SK-N-SH (cell line): ENCODE measurements at regions not wholly inside any gene's neighbourhood (a gene's known extent, or its start where the extent isn't known, plus 50 kb on each side); places are given as distances from the start of the nearest gene placed in this dataset.

Experiments used
- CTCF ChIA-PET: fragments of 300-600, 350-600 bp; formaldehyde crosslinking; extraction: SDS; loops from one replicate; lab custom pipeline; 2021; lab: Yijun Ruan, JAX
- POLR2A ChIA-PET: fragments of 350-600 bp; sonication (Branson Sonifier 250); formaldehyde crosslinking; extraction: SDS; loops from one replicate; lab custom pipeline; 2020; ENCODE audit warnings: antibody characterized with exemption, inconsistent platforms; lab: Yijun Ruan, JAX
- DNase-seq: peaks from one replicate; pipeline ENCODE4 v3.0.0; 2012
- H2AFZ ChIP-seq: fragments of 200-600 bp; sonication (generic); 2 replicates; pipeline ENCODE4 v1.8.1; 2016; ENCODE audit warnings: antibody characterized with exemption, mild to moderate bottlenecking, low read depth
- H3F3A ChIP-seq: fragments of 200-600 bp; sonication (generic); replicated peaks from 2 replicates; pipeline ENCODE3; 2016; ENCODE audit warnings: antibody characterized with exemption, mild to moderate bottlenecking; ENCODE audit not compliant: insufficient read depth
- H3K27ac ChIP-seq, 2 experiments: fragments of 200-500 bp in 1 of 2; fragments of 200-600 bp in 1 of 2; sonication (Bioruptor generic) in 1 of 2; sonication (generic), shearing (Covaris generic) in 1 of 2; 2 replicates each; pipeline versions ENCODE4 v1.5.1 to v1.6.1; 2014 to 2016; ENCODE audit warnings: low read depth in 2 of 2, inconsistent platforms in 1 of 2, low read length in 1 of 2, mild to moderate bottlenecking in 1 of 2, mixed read lengths in 1 of 2
- H3K27me3 ChIP-seq: fragments of 200-600 bp; sonication (generic), shearing (Covaris generic); 2 replicates; pipeline ENCODE4 v1.6.1; 2016; ENCODE audit warnings: mixed run types; ENCODE audit not compliant: insufficient read depth
- H3K36me3 ChIP-seq, 2 experiments: fragments of 200-500 bp in 1 of 2; fragments of 200-600 bp in 1 of 2; sonication (Bioruptor generic) in 1 of 2; sonication (generic) in 1 of 2; replicated peaks in 1 of 2; 2 replicates each; pipeline versions ENCODE3 to v1.5.1; 2014 to 2016; ENCODE audit warnings: low read length in 1 of 2, mild to moderate bottlenecking in 1 of 2; ENCODE audit not compliant: insufficient read depth in 2 of 2, control insufficient read depth in 1 of 2
- H3K4me1 ChIP-seq, 2 experiments: fragments of 200-500 bp in 1 of 2; fragments of 200-600 bp in 1 of 2; sonication (Bioruptor generic) in 1 of 2; sonication (generic), shearing (Covaris generic) in 1 of 2; 2 replicates each; pipeline versions ENCODE4 v1.5.1 to v1.6.1; 2014 to 2016; ENCODE audit warnings: low read depth in 1 of 2, low read length in 1 of 2, mixed run types in 1 of 2; ENCODE audit not compliant: insufficient read depth in 2 of 2, control insufficient read depth in 1 of 2
- H3K4me2 ChIP-seq: fragments of 200-600 bp; sonication (generic), shearing (Covaris generic); 2 replicates; pipeline ENCODE4 v1.6.1; 2017; ENCODE audit warnings: mixed run types
- H3K4me3 ChIP-seq, 2 experiments: fragments of 200-500 bp in 1 of 2; fragments of 200-600 bp in 1 of 2; sonication (Bioruptor generic) in 1 of 2; sonication (generic), shearing (Covaris generic) in 1 of 2; 2 replicates each; pipeline versions ENCODE4 v1.5.1 to v1.8.1; 2014 to 2016; ENCODE audit warnings: low read depth in 2 of 2, inconsistent platforms in 1 of 2, low read length in 1 of 2, mild to moderate bottlenecking in 1 of 2, mixed read lengths in 1 of 2, moderate library complexity in 1 of 2
- H3K79me2 ChIP-seq: fragments of 200-600 bp; sonication (generic); 2 replicates; pipeline ENCODE4 v1.8.1; 2017; ENCODE audit warnings: mild to moderate bottlenecking; ENCODE audit not compliant: insufficient read depth
- H3K9ac ChIP-seq: fragments of 200-600 bp; sonication (generic); 2 replicates; pipeline ENCODE4 v1.6.1; 2017; ENCODE audit warnings: mixed run types
- H3K9me2 ChIP-seq: fragments of 200-600 bp; sonication (generic); 2 replicates; pipeline ENCODE4 v1.6.1; 2017; ENCODE audit warnings: mixed run types
- H3K9me3 ChIP-seq: fragments of 200-600 bp; sonication (generic); 2 replicates; pipeline ENCODE4 v1.6.1; 2017; ENCODE audit warnings: mixed run types, mild to moderate bottlenecking, moderate library complexity
- H4K20me1 ChIP-seq: fragments of 200-600 bp; sonication (generic); 2 replicates; pipeline ENCODE4 v1.6.1; 2017; ENCODE audit warnings: mild to moderate bottlenecking, mixed run types; ENCODE audit not compliant: insufficient read depth
- CTCF ChIP-seq: fragments of 200-600 bp; sonication (generic); IDR thresholded peaks from 2 replicates; pipeline ENCODE4 v1.6.1; 2017; ENCODE audit warnings: antibody characterized with exemption, mild to moderate bottlenecking, moderate library complexity
- ELF1 ChIP-seq: IDR thresholded peaks from 2 replicates; pipeline ENCODE4 v1.4.0; 2012
- EZH2phosphoT487 ChIP-seq: fragments of 200-600 bp; sonication (generic); IDR thresholded peaks from 2 replicates; pipeline ENCODE4 v1.6.1; 2017; ENCODE audit warnings: low read depth, mixed run types, mild to moderate bottlenecking, antibody characterized with exemption, moderate library complexity, borderline replicate concordance
- FOXM1 ChIP-seq: IDR thresholded peaks from 2 replicates; pipeline ENCODE4 v1.4.0; 2012; ENCODE audit warnings: low read depth, mild to moderate bottlenecking
- GABPA ChIP-seq: IDR thresholded peaks from 2 replicates; pipeline ENCODE4 v1.4.0; 2012; ENCODE audit warnings: low read depth, mild to moderate bottlenecking
- GATA2 ChIP-seq: sonication (generic); formaldehyde crosslinking; IDR thresholded peaks from 2 replicates; pipeline ENCODE4 v1.5.0; 2020; ENCODE audit warnings: mild to moderate bottlenecking, missing genetic modification reagents
- IRF3 ChIP-seq: fragments of 150-350 bp; IDR thresholded peaks from 2 replicates; pipeline ENCODE4 v1.6.1; 2016; ENCODE audit warnings: mild to moderate bottlenecking, low read depth, low read length
- PBX3 ChIP-seq: IDR thresholded peaks from 2 replicates; pipeline ENCODE4; 2012
- RFX5 ChIP-seq: IDR thresholded peaks from 2 replicates; pipeline ENCODE4 v1.6.1; 2012; ENCODE audit warnings: mild to moderate bottlenecking, improper control_type of control experiment, low read length
- RXRA ChIP-seq: IDR thresholded peaks from 2 replicates; pipeline ENCODE4 v1.4.0; 2012; ENCODE audit warnings: low read depth, mild to moderate bottlenecking, borderline replicate concordance
- TEAD4 ChIP-seq: IDR thresholded peaks from 2 replicates; pipeline ENCODE4 v1.4.0; 2012; ENCODE audit warnings: mild to moderate bottlenecking, borderline replicate concordance; ENCODE audit not compliant: insufficient read depth
- YY1 ChIP-seq: IDR thresholded peaks from 2 replicates; pipeline ENCODE4 v1.4.0; 2012; ENCODE audit warnings: low read depth, mild to moderate bottlenecking
- ZBTB33 ChIP-seq: IDR thresholded peaks from 2 replicates; pipeline ENCODE4 v1.4.0; 2012; ENCODE audit warnings: low read depth, borderline replicate concordance
- WGBS: methylation state at CpG from one replicate; pipeline ENCODE4 v1.1.6; 2017; ENCODE audit warnings: low lambda C conversion rate; 5-methylcytosine and 5-hydroxymethylcytosine counted together

GRCh38 chr15:31516440-31516839, 189.8 kb downstream of the KLF13 start:
- Histone ChIP-seq H3K9me2 (no peaks in the 10 kb centered on the region), H3K9ac (no peak overlapping the region), H3F3A (no peaks in the 10 kb centered on the region), H2AFZ (no peak overlapping the region), H3K79me2 (no peaks in the 10 kb centered on the region), H3K36me3 (no peaks in the 10 kb centered on the region), H3K4me3 (no peak overlapping the region), H3K4me2 (no peak overlapping the region), H3K27ac (no peak overlapping the region), H3K9me3 (no peaks in the 10 kb centered on the region), H3K27me3 (no peaks in the 10 kb centered on the region), H4K20me1 (no peaks in the 10 kb centered on the region), H3K4me1 (no peaks in the 10 kb centered on the region)
- WGBS, result 25% methylated on average over 1 of the region's 1 CpG
- ChIA-PET POLR2A (no interaction called here), CTCF (no interaction called here)
- no peak for DNase-seq
- TF ChIP-seq RXRA (no peak), RFX5 (no peak), GABPA (no peak), FOXM1 (no peak), EZH2phosphoT487 (no peak), ZBTB33 (no peak), YY1 (no peak), CTCF (no peak), TEAD4 (no peak)

GRCh38 chr15:31516874-31517273, 190.2 kb downstream of the KLF13 start:
- Histone ChIP-seq H4K20me1 (no peaks in the 10 kb centered on the region), H3K9me2 (no peaks in the 10 kb centered on the region), H3F3A (no peaks in the 10 kb centered on the region), H3K4me1 (no peaks in the 10 kb centered on the region), H3K27ac (no peak overlapping the region), H3K4me2 (no peak overlapping the region), H2AFZ (no peak overlapping the region), H3K9ac (no peak overlapping the region), H3K36me3 (no peaks in the 10 kb centered on the region), H3K9me3 (no peaks in the 10 kb centered on the region), H3K79me2 (no peaks in the 10 kb centered on the region), H3K4me3 (no peak overlapping the region), H3K27me3 (no peaks in the 10 kb centered on the region)
- WGBS, result 50% methylated on average over 4 of the region's 4 CpGs
- DNase-seq, result no peak
- no peak for TF ChIP-seq GATA2 (CRISPR knock-in tag)
- TF ChIP-seq CTCF, result no peak
- no peak for TF ChIP-seq PBX3
- TF ChIP-seq ZBTB33, result no peak
- TF ChIP-seq ELF1, result no peak
- TF ChIP-seq IRF3, result no peak
- ChIA-PET POLR2A (no interaction called here), CTCF (no interaction called here)
